Mammary epithelial cell (primary cell): ENCODE measurements at regions not wholly inside any gene's neighbourhood (a gene's known extent, or its start where the extent isn't known, plus 50 kb on each side); places are given as distances from the start of the nearest gene placed in this dataset.

Experiments
- CTCF ChIP-seq, 2 donors: IDR thresholded peaks in 1 of 2; conservative IDR thresholded peaks in 1 of 2; 2 replicates each; pipeline ENCODE4 v1.5.1; 2011 to 2012; ENCODE audit warnings: inconsistent platforms in 2 of 2, low read length in 2 of 2, mild to moderate bottlenecking in 2 of 2, control low read depth in 1 of 2, low read depth in 1 of 2; ENCODE audit not compliant: insufficient read depth in 1 of 2; ENCODE audit errors: extremely low read depth in 1 of 2
- EZH2 ChIP-seq: IDR thresholded peaks from 2 replicates; pipeline ENCODE4 v1.6.1; 2012; ENCODE audit warnings: low read length, inconsistent platforms, borderline replicate concordance

GRCh38 chr12:23230899-23231298 is 605.9 kb downstream of the ETNK1 start:
- TF ChIP-seq CTCF (conservative IDR thresholded peaks at IDR 0.05 in 1 of 2, IDR thresholded peaks at IDR 0.05 in 1 of 2; ENCODE audit: extremely low read depth in 1 of 2, insufficient read depth in 1 of 2, low read depth in 1 of 2, low read length in 2 of 2), result no peak
- TF ChIP-seq EZH2, result no peak
